Stomach (tissue), 8 donors: ENCODE measurements at regions not wholly inside any gene's neighbourhood (a gene's known extent, or its start where the extent isn't known, plus 50 kb on each side); places are given as distances from the start of the nearest gene placed in this dataset.
"Not testable (repeated sequence)": the region's sequence is repeated elsewhere in the genome, so short reads cannot be mapped to it uniquely, and the experiment has no call there.

Source experiments
- DNase-seq, 2 donors: peaks; one replicate each; pipeline versions ENCODE4 v3.0.0 to v3.0.0-alpha.2; 2013 to 2019
- H3K27ac ChIP-seq, 5 donors: fragments of 200-600 bp in 4 of 5; sonication (generic) in 4 of 5; one replicate each; pipeline ENCODE4 v1.5.1; 2013 to 2019; ENCODE audit warnings: mild to moderate bottlenecking in 1 of 5, moderate library complexity in 1 of 5
- H3K27me3 ChIP-seq, 3 donors: fragments of 200-600 bp; sonication (generic); one replicate each; pipeline ENCODE4 v1.5.1; 2017 to 2019; ENCODE audit warnings: mixed run types in 1 of 3
- H3K36me3 ChIP-seq, 4 donors: fragments of 200-600 bp; sonication (generic); 1 replicate in 3 of 4; 2 replicates in 1 of 4; pipeline ENCODE4 v1.5.1; 2016 to 2019
- H3K4me1 ChIP-seq, 4 donors: fragments of 200-600 bp; sonication (generic); one replicate each; pipeline ENCODE4 v1.5.1; 2016 to 2019
- H3K4me3 ChIP-seq, 4 donors: fragments of 200-600 bp; sonication (generic) in 3 of 4; one replicate each; pipeline ENCODE4 v1.5.1; 2016 to 2019; ENCODE audit warnings: mild to moderate bottlenecking in 1 of 4
- H3K9me3 ChIP-seq, 4 donors: fragments of 200-600 bp; sonication (generic); one replicate each; pipeline ENCODE4 v1.5.1; 2016 to 2019
- CTCF ChIP-seq, 7 experiments: fragments of 450-650 bp in 4 of 7; fragments of 200-600 bp in 3 of 7; sonication (generic) in 3 of 7; IDR thresholded peaks; one replicate each; pipeline ENCODE4 v1.5.1; 2016 to 2019; ENCODE audit warnings: antibody characterized with exemption in 7 of 7, control low read depth in 2 of 7, mild to moderate bottlenecking in 1 of 7
- EP300 ChIP-seq: sonication (generic); formaldehyde crosslinking; IDR thresholded peaks from one replicate; pipeline ENCODE4 v1.6.1; 2017; ENCODE audit warnings: antibody characterized with exemption
- POLR2A ChIP-seq, 4 donors: fragments of 450-650 bp; IDR thresholded peaks; one replicate each; pipeline ENCODE4 v1.6.1; 2016; ENCODE audit warnings: antibody characterized with exemption in 4 of 4, control low read depth in 2 of 4, mild to moderate bottlenecking in 1 of 4, moderate library complexity in 1 of 4
- POLR2AphosphoS5 ChIP-seq, 3 donors: sonication (generic); formaldehyde crosslinking; IDR thresholded peaks; one replicate each; pipeline ENCODE4 v1.6.1; 2016; ENCODE audit warnings: antibody characterized with exemption in 3 of 3
- WGBS, 5 donors: extraction: QIAGEN DNeasy Blood & Tissue Kit in 3 of 5; methylation state at CpG; one replicate each; pipeline versions ENCODE4 v1.1.5 to v1.1.7; 2013 to 2018; 5-methylcytosine and 5-hydroxymethylcytosine counted together
- intact Hi-C: fragments of 100-400 bp; cut with DNase I; formaldehyde crosslinking; loops from one replicate; pipeline ENCODE4 v1.15.1; 2023; ENCODE audit warnings: low total_unique reads
- donor health status: healthy with polysubstance abuse.
- donor health status: Bipolar disorder and iron deficiency.
- donor health status: healthy.

DNA sequence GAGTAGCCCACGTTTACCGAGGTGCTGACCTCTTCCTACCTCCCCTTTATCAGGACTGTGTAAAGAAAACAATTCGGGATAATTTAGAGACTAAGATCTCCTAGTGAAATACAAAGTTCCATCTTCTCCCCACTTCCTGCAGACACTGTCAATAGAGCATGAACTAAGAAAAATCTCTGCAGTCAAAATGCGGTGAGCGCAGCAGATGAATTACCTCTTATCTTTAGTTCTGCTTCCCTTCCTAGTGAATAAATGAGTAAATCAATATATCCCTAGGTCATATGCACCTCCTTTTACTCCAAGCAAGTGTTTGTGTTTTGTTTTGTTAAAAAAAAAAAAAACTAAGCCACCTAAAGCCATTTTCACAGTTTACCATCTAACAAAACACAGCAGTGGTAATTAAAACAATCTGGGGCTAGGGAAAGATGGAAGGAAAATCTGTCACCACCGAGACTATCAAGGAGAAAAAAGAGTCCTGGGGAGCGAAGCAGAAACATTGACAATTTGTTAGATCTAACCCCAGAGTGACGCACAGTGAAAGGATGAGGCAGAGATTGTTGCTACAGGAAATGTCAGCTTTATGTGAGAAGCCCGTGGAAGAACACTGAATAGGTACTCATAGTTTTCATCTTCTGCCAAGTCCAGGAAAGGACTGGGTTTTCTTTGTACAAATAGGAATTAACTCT lies 159.4 kb upstream of the SPTLC3 start:
- no peak overlapping the region for H3K4me3 ChIP-seq
- no peak overlapping the region for H3K27ac ChIP-seq
- no peak for DNase-seq
- intact Hi-C loops = no loop called here
- H3K9me3 ChIP-seq = no peaks in the 10 kb centered on the region
- no peaks in the 10 kb centered on the region for H3K27me3 ChIP-seq
- no peaks in the 10 kb centered on the region for H3K36me3 ChIP-seq
- 11 to 24% (median 18%) methylated on average over 9 of the region's 9 CpGs for WGBS, 5 donors
- no peaks in the 10 kb centered on the region for H3K4me1 ChIP-seq
- no peak for TF ChIP-seq CTCF (IDR thresholded peaks at IDR 0.05)
- no peak for TF ChIP-seq POLR2AphosphoS5 (IDR thresholded peaks at IDR 0.05)
- TF ChIP-seq POLR2A (IDR thresholded peaks at IDR 0.05) = no peak
- no peak for TF ChIP-seq EP300

DNA sequence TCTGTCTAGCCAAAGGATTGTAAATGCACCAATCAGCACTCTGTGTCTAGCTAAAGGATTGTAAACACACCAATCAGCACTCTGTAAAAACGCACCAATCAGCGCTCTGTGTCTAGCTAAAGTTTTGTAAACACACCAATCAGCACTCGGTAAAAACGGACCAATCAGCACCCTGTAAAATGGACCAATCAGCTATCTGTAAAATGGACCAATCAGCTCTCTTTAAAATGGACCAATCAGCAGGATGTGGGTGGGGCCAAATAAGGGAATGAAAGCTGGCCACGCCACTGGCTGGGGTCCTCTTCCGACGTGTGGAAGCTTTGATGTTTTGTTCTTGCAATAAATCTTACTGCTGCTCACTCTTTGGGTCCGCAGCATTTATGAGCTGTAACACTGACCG lies 151.1 kb upstream of the SPTLC3 start:
- H3K27me3 ChIP-seq, H3K27ac ChIP-seq, H3K36me3 ChIP-seq, DNase-seq, intact Hi-C loops, H3K4me3 ChIP-seq, H3K4me1 ChIP-seq: not testable (repeated sequence)
- H3K9me3 ChIP-seq = peaks cover 0 to 22% (median 5%) of the 10 kb centered on the region in 4 donors
- WGBS, 5 donors = 81 to 94% (median 93%) methylated on average over 9 of the region's 9 CpGs

GRCh38 chr20:12860619-12861247 lies 148.0 kb upstream of the SPTLC3 start:
- TF ChIP-seq POLR2A (IDR thresholded peaks at IDR 0.05) (no peak), EP300 (no peak), POLR2AphosphoS5 (IDR thresholded peaks at IDR 0.05) (no peak), CTCF (IDR thresholded peaks at IDR 0.05) (no peak)
- H3K27me3 ChIP-seq = no peaks in the 10 kb centered on the region
- no peak for DNase-seq

GRCh38 chr20:12869669-12870068 lies 139.1 kb upstream of the SPTLC3 start:
- intact Hi-C loops = no loop called here
- TF ChIP-seq CTCF (IDR thresholded peaks at IDR 0.05) (no peak), EP300 (no peak), POLR2AphosphoS5 (IDR thresholded peaks at IDR 0.05) (no peak), POLR2A (IDR thresholded peaks at IDR 0.05) (no peak)
- Histone ChIP-seq H3K4me1 (no peaks in the 10 kb centered on the region), H3K27ac (no peak overlapping the region), H3K9me3 (no peaks in the 10 kb centered on the region), H3K4me3 (no peak overlapping the region), H3K36me3 (no peaks in the 10 kb centered on the region), H3K27me3 (no peaks in the 10 kb centered on the region)
- 85 to 97% (median 93%) methylated on average over 1 of the region's 1 CpG for WGBS, 5 donors
- DNase-seq = no peak

More at GRCh38 chr20:12860619-12861247, 148.0 kb upstream of the SPTLC3 start:
- Histone ChIP-seq H3K4me3 (no peak overlapping the region), H3K27ac (no peak overlapping the region), H3K9me3 (peaks cover 0 to 10% (median under 1%) of the 10 kb centered on the region in 4 donors), H3K4me1 (no peaks in the 10 kb centered on the region), H3K36me3 (no peaks in the 10 kb centered on the region)
- intact Hi-C loops = no loop called here

DNA sequence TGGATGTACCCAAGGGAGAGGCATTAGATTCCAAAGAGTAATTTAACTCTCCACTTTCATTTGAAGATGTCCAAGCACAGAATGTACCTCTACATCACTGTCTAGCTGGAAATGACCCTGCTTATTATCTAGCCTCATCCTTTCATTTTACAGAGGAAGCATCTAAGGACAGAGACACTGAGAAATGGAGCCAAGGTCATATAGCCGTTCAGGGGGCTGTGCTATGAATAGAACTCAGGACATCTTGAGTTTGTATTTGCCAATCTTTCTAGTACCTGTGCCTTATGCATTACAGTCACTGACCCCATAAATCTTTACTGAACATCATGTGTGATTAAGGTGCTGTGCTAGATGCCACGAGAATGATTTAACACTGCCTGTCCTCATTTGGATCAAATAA lies 138.2 kb upstream of the SPTLC3 start:
- intact Hi-C loops = no loop called here

More for the DNA sequence above, 138.2 kb upstream of the SPTLC3 start:
- no peaks in the 10 kb centered on the region for H3K9me3 ChIP-seq
- DNase-seq = no peak
- 56 to 71% (median 69%) methylated on average over 2 of the region's 2 CpGs for WGBS, 5 donors
- H3K27ac ChIP-seq = no peak overlapping the region
- no peaks in the 10 kb centered on the region for H3K36me3 ChIP-seq
- H3K4me3 ChIP-seq = no peak overlapping the region
- H3K4me1 ChIP-seq = no peaks in the 10 kb centered on the region
- TF ChIP-seq EP300 = no peak
- TF ChIP-seq POLR2A (IDR thresholded peaks at IDR 0.05) = no peak
- no peak for TF ChIP-seq POLR2AphosphoS5 (IDR thresholded peaks at IDR 0.05)
- no peak for TF ChIP-seq CTCF (IDR thresholded peaks at IDR 0.05)
- H3K27me3 ChIP-seq = no peaks in the 10 kb centered on the region
